GM18505 (cell line): ENCODE measurements at regions not wholly inside any gene's neighbourhood (a gene's known extent, or its start where the extent isn't known, plus 50 kb on each side); places are given as distances from the start of the nearest gene placed in this dataset.
"Not testable (repeated sequence)": the region's sequence is repeated elsewhere in the genome, so short reads cannot be mapped to it uniquely, and the experiment has no call there.

Source experiments
- ATAC-seq: cut with Tn5 transposase; IDR thresholded peaks from one replicate; pipeline ENCODE4 v1.9.1; 2021; ENCODE audit not compliant: unreplicated experiment

DNA sequence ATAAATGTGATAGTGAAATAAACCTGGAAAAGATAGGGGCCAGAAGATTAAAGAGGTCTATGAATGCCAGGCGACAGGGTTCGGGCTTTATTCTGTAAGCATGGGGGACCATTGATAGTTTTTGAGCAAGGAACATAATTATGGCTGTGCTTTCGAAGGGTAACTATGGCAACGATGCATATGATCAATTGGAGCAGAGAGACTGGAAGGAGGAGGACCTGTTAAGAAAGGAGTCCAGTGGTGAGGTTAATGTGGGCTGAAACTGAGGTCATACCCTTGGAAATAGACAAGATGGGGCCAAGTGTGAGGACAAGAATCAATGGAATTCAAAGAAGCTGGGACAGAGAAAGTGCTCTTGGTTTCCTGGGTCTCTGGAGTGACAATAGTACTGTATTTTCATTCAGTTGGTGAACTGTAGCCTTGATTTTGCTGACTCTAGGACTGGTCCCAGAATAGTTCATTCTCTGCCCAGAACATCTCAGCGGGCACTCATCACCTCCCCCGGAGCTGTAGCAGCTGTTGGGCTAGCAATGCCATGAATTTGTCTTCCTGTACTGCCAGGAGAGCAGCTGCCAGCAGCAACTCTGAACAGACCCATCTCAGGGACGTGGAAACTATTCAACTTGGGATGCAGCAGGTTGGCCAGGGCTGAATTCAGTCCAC is 108.4 kb downstream of the SRGAP2 start:
- not testable (repeated sequence) for ATAC-seq

DNA sequence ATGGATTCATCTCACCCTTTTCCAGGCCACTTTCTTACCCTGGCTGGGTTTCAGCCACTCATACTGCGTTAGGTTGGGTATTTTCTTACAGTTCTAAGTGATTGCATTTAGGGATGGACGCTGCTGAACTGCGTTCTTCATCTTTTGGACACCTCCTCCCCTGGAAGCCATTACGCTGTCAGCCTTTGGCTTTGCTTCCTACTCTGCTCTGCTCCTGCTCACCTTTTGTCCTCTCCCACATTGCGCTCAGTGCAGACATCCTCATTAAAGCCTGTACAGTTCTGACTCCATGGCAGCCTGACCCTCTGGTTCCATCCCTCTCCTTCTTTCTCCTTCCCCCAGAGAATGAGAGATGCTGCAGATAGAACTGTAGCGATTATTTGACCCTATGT is 108.9 kb downstream of the SRGAP2 start:
- not testable (repeated sequence) for ATAC-seq

DNA sequence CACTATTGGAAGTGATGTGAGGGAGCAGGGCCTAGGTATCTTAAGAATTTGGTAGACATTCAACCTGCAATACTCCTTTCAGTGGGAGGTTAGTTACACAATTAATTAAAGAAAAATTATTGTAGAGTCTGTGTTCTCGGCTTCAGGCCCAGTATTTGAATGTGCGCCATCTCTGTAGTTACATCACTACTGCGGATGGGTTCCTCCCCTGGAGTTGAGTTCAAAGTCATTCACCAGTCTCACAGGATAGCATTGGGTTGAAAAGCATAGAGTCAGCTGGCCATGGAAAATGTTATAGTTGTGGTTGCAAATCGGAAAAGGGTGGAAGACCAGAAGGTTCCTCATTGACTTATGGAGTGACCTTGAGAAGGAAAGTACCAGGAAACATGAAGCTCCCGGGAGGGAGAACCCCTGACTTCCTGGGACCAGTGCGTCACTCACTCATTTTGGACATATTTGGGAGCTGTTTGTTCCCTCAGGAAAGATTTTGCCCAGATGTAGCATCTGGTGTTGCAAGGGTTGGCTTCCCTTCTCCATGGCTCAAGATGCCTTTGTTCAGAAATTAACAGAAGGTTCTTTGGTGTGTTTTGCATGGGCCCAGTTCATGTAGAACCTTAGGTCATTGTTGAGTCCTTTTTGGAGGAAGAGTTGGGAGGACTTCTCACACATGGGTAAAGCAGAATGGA is 111.8 kb downstream of the SRGAP2 start:
- ATAC-seq: not testable (repeated sequence)

DNA sequence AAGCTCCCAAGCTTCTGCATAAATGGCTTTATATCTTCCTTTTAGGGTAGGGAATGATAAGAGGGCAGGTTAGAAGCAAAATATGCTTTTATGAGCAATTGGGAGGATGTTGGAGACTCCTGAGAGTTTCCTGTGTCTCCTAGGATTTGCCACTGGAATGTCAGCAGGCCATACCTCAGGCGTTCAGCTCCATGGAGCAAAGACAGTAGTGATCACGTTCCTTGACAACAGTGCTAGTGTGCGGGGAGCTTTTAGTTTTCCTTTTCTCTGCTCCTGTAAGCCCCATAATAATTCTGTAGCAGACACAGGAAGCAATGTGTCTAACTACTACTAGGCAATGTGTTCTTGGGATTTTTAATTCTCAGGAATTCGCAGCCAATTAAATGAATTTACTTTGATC is 113.6 kb downstream of the SRGAP2 start:
- ATAC-seq: not testable (repeated sequence)

DNA sequence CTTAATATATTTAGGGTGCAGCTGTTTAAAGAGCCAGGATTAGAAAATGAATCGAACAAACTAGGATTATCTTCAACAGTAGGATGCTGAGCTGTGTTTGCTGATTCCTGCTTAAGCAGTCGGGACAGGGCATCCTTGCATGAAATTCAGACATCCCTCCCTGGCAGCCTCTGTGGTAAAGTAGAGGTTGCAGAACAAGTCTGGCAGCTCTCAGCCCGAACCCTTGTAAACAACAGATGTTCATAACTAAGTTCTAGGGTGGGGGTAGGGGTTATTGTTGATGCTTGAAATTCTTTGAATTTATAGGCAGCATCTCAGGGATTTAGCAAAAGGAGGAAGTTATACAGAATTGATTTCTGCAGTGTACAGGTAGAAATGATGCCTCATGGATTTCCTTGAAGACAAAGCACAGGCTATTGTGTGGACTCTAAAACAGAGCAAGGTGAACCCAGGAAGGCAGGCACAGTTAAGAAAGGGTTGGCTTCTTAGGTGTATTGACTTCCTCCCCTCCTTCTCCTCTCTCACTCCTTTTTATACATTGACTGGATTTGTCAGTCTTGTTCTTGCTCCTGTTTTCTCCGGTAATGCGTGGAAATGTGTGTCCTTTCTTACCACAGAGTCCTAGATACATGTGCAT is 114.7 kb downstream of the SRGAP2 start:
- ATAC-seq: not testable (repeated sequence)

DNA sequence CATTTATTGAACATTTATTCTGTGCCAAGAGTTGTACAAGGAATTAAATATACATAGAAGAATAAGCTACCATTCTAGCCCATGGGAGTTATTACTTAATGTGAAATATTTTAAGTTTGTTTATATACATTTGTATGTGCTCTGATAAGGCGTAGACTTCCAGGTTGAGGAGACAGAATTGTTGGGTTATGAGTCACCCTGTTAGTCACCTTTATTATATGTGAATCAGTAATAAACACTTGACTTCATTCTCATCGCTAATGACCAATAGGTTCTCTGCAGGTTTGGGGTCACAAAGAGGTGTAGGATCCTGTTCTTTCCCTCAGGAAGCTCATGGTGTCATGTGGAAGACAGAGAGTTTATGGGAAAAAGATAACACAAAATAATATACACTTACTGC is 116.9 kb downstream of the SRGAP2 start:
- ATAC-seq: not testable (repeated sequence)

DNA sequence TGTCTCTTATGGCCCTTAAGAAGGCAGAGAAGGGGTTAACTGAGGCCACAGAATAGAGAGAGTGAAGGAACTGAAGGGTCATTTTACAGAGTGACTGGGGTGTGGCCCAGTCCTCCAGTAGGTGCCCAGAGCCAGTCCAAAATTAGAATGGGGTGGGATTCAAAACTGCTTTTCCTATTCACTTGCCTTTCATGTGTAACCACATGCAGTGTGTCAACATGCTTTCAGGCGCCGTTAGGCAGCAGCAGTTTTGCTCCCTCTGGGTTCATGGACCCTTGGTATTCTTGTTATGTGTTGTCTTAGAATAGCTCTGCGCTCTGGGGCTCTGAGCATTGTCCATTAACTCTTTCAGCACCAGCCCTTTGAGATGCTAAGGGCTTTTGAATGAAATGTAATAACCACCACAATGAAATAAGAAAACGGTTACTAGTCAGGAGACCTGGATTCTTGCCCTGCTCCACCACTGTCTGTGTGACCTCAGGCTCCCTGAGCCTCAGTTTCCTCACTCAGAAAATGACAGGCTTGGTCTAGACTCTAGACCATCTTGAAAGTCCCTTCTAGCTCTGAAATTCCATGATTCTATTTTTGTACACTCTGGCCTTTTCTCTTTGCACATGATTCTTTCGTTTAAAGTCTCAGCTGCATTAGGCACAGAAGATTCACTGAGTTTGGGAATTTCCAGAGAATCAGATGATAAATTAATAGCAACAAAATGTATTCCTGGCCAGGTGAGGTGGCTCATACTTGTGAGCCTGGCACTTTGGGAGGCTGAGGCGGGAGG is 123.0 kb downstream of the SRGAP2 start:
- ATAC-seq: not testable (repeated sequence)

DNA sequence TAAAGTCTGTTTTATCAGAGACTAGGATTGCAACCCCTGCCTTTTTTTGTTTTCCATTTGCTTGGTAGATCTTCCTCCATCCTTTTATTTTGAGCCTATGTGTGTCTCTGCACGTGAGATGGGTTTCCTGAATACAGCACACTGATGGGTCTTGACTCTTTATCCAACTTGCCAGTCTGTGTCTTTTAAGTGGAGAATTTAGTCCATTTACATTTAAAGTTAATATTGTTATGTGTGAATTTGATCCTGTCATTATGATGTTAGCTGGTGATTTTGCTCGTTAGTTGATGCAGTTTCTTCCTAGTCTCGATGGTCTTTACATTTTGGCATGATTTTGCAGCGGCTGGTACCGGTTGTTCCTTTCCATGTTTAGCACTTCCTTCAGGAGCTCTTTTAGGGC is 128.3 kb downstream of the SRGAP2 start:
- ATAC-seq: not testable (repeated sequence)

DNA sequence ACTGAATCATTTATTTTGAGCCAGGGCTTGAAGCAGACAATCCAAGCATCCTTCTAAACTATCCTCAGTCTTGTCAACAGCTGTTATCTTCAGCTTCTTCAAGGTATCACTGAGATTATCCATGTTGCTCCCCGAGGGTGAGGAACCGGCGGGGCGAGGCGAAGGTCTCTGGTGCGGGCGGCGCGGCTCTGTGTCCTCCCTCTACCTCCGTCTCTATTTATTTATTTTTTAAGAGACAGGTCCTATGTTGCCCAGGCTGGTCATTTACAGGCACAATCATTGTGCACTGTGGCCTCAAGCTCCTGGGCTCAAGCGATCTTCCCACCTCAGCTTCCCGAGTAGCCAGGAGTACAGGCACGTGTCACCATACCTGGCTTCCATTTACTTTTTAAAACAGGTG is 130.0 kb downstream of the SRGAP2 start:
- ATAC-seq: not testable (repeated sequence)

DNA sequence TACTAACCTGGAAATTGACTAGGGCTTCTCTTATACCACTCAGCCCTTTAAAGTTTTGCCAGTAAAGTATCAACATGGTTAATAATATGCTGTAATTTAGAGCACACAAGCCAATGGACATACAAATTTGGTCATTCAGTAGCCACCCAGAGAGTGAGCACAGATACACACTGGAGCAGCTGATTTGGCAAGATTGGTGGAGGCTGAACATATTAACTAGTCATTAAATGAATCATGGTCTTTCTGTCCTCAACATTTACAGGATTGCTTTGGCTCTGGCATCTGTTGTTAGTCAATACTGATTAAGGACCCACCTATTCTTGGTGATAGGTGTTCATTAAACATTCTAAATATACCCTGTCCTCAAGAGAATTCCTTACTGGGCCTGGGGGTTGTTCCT is 130.6 kb downstream of the SRGAP2 start:
- ATAC-seq: not testable (repeated sequence)

DNA sequence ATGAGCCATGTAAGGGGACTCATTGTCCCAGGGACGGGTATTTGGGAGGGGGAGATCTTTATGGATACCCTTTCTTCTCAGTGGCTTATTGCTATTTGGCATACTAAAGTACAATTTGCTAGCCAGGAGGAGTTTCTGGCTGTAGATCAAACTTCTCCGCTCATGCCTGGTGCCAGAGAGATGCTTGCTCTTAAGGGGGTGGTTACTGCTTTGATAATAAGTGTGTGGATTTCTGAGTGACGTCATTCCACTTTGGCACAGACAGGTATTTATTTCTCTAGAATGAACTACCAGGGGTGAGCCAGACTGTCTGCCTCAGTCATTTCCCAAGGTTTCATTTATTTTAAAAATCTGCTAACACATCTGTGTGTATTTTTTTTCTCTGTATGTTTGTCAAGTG is 131.1 kb downstream of the SRGAP2 start:
- ATAC-seq: not testable (repeated sequence)

DNA sequence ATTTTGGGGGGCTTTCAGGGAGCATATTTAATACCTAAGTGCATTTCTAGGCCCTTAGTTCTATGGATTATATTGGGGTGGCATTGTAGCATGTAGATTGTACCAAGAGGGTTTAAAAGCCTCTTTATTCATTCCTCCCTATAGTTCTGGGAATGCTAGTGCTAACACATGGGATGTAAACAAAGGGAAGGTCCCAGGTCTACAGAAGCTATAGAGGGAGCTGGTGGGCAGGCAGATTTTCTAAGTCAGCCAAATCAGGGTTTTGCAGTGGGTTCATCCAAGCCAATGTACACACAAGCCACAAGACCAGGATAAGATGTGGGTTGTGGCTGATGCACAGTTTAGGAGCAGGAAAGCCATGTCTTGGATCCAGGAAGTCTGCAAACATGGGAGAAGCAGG is 131.8 kb downstream of the SRGAP2 start:
- not testable (repeated sequence) for ATAC-seq

DNA sequence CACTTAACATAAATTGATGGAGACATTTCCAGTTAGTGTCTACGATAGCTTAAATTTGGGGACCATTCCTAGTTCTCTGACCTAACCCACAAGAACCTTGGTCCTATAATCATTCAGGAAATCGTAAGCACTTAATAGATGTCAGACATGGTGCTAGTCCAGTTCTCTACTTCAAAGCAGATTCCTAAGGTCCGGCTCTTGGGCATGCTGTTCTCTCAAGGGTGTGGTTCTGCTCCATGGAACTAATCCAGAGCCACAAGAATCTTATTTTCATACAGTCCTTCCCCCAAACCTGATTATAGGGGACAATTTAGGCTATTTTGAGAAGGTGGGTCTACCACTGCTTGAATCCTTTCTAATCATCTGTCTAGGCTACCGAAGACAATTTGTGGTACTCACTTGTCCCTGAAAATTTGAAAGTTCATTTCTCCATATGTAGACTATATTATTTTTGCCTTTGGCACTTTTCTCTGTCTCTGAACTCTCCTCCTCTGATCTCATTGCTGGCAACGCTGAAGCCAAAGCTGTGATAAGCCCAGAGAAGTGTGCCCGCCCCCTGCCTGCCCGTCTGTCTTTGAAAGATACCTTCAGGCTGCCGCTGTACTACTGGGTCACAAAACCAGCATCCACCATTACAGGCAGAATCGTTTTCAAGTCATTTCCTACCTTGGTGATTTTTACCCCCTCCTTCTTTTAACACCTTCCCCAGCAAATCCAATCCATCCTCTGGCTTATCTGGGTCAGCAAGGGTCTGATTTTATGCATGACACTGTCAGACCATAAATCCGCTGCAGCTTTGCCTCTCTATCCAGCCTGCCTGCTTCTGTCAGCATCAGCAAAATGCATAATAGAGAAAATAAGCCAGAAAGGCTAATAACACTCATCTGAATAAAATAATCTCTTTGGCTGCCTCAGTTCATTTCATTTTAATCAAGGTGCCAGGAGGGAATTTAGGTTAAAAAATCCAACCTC is 132.8 kb downstream of the SRGAP2 start:
- not testable (repeated sequence) for ATAC-seq

DNA sequence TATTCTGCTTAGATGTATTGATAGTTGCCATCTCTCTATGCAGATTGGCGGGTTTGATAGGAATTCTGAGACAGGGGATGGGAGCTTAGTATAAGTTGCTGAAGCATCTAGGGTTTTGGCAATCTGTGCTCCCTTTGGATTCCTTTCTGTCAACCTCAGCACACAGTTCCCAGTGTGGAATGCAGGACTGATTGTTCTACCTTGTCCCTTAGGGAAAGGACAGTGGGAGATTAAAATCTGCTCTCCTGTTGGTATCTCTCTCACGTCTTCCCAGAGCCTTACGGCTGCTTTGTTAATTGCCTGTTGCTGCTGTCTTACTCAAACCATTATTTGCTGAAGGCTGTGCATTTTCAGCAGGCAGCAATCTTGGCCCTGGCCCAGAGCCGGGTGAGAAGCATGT is 133.3 kb upstream of the IKBKE start:
- ATAC-seq: not testable (repeated sequence)

DNA sequence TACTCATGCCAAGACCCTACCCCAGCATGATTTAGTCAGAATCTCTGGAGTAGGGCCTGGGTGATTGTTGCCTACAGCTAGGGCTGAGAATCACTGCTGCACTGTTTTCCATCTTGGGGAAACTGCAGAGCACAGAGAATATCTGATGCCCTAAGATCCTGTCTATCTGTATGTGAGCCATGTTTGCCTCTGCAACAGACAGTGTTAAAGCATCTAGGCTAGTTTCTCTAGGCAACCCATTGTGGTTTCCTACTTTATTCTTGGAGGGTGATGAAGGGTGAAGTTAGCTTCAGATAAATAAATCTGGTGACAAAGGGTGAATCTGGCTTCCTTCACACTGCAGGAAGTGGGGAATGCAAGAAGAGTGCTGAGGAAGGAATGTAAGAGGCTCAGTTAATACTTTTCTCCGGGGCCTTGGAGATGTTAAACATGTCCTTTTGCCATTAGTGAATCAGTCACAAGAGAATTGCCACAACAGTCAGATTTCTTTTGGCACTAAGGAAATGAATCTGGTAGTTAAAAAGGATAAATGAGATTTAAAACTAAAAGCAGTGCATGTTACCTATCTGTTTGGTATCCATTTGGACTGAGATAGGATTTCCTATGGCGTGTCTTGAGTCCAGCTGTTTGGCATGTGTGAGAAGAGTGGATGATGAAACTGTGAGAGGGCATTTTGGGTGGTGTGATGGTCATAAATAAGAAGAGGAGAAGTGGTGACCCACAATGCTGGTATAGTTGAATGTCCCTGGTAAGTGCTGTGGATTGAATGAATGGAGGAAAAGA is 119.6 kb upstream of the IKBKE start:
- ATAC-seq: not testable (repeated sequence)

DNA sequence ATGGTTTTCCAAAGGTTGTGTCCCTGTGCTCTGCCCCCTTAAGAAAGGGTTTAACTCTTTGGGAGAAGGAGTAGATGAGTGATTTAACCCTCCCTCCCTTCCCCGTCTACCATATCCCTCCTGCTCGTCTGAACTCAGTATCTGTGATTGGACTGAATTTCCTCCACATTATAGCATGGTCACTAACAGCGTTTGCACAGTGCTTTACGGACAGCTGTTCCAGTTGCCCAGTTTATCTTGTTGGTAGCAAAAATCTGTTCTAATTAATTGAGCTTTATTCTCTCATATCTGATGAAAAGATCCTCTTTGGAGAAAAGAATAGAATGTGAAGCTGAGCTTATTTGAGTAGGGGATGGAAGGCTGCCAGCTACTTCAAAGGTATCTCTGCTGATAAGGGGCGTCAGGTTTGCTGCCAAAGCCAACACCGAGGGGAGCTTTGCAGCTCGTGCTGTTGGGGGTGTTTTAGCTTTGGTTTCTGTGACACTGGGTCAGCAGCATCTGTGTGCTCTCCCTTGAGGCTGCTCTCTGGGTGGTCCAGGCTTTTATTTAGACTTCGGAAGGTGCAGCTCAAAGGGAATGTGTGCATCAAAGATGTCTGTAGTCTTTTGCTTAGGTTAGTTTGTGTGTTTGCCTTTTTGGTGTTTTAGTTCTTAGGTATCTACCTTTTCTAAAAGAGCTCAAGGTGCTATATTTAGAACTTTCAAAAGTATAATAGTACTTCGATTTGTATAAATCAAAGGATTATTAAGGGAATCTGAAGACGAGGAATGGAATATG is 118.8 kb upstream of the IKBKE start:
- not testable (repeated sequence) for ATAC-seq

DNA sequence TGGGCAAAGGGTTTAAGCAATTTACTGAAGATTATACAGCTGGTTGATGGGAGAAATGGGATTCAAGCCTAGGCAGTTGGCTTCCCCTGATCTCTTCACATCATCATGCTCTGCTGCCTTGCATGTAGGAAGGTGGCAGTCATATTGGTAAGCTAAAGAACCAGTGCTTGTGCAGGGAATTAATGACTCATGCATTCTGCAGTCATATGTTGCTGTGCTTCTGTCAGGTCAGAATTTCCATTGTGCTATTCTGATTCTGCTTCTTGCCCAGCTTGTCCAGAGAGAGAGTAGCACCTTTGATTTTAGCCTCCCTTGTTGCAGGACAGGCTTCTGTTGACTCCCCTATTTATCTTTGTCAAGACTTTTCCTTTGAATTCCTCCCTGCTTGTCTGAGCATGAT is 114.0 kb upstream of the IKBKE start:
- not testable (repeated sequence) for ATAC-seq

DNA sequence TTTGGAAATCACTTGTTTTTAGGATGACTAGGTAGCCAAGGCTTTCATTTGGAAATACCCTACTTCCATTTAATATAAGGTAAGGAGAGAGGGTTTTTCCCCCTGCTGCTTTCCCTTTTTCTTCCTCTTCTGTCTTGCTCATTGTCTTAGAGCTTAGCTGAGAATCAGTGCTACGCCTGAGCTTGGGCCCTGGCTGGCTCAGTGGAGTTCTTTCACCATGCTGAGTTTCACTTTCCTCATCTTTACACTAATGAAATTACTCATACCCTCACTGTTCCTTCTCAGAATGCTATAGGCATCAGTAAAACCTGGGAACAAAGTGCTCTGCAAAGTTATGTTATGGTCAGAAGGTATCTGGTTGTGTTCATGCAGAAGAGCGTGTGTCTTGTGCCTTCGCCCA is 112.3 kb upstream of the IKBKE start:
- ATAC-seq: not testable (repeated sequence)
